ENCODE measurements at regions not wholly inside any gene's neighbourhood (a gene's known extent, or its start where the extent isn't known, plus 50 kb on each side); places are given as distances from the start of the nearest gene placed in this dataset.

GRCh38 chr3:1798711-1799405 lies 299.8 kb upstream of the CNTN4 start:
- Histone ChIP-seq H2AFZ (ENCODE audit: low read length) (no peak overlapping the region), H3K9me2 (replicated peaks; ENCODE audit: low read depth, low read length) (no peaks in the 10 kb centered on the region), H3F3A (ENCODE audit: low read depth) (no peaks in the 10 kb centered on the region), H3K79me2 (ENCODE audit: insufficient read depth, low read length) (no peaks in the 10 kb centered on the region), H3K9ac (ENCODE audit: low read depth, low read length, poor library complexity, severe bottlenecking) (no peak overlapping the region), H3K4me1 (ENCODE audit: insufficient read depth, low read length, poor library complexity, severe bottlenecking) (no peaks in the 10 kb centered on the region), H3K4me2 (ENCODE audit: low read depth, low read length, poor library complexity, severe bottlenecking) (no peak overlapping the region), H3K27me3 (ENCODE audit: insufficient read depth, low read length, poor library complexity, severe bottlenecking) (no peaks in the 10 kb centered on the region), H4K20me1 (ENCODE audit: insufficient read depth, low read length, poor library complexity, severe bottlenecking) (no peaks in the 10 kb centered on the region), H3K36me3 (ENCODE audit: insufficient read depth, low read length) (no peaks in the 10 kb centered on the region), H3K4me3 (ENCODE audit: low read length, poor library complexity, severe bottlenecking) (no peak overlapping the region), H3K9me3 (ENCODE audit: insufficient read depth, low read depth, low read length) (no peaks in the 10 kb centered on the region)
- TF ChIP-seq CTCF (conservative IDR thresholded peaks at IDR 0.05; ENCODE audit: low read length) (no peak), EZH2phosphoT487 (IDR thresholded peaks at IDR 0.05; ENCODE audit: borderline replicate concordance) (no peak)

- Histone ChIP-seq H3F3A (ENCODE audit: low read depth) (no peaks in the 10 kb centered on the region), H3K4me1 (ENCODE audit: insufficient read depth, low read length, poor library complexity, severe bottlenecking) (no peaks in the 10 kb centered on the region), H3K9me3 (ENCODE audit: insufficient read depth, low read depth, low read length) (no peaks in the 10 kb centered on the region; the same call in 1 of the 2 replicates), H3K9ac (ENCODE audit: low read depth, low read length, poor library complexity, severe bottlenecking) (no peak overlapping the region), H3K27me3 (ENCODE audit: insufficient read depth, low read length, poor library complexity, severe bottlenecking) (no peaks in the 10 kb centered on the region), H3K9me2 (replicated peaks; ENCODE audit: low read depth, low read length) (no peaks in the 10 kb centered on the region), H2AFZ (ENCODE audit: low read length) (no peak overlapping the region), H4K20me1 (ENCODE audit: insufficient read depth, low read length, poor library complexity, severe bottlenecking) (no peaks in the 10 kb centered on the region), H3K79me2 (ENCODE audit: insufficient read depth, low read length) (no peaks in the 10 kb centered on the region), H3K4me3 (ENCODE audit: low read length, poor library complexity, severe bottlenecking) (no peak overlapping the region), H3K4me2 (ENCODE audit: low read depth, low read length, poor library complexity, severe bottlenecking) (no peak overlapping the region), H3K36me3 (ENCODE audit: insufficient read depth, low read length) (no peaks in the 10 kb centered on the region)
- TF ChIP-seq EZH2phosphoT487 (IDR thresholded peaks at IDR 0.05; ENCODE audit: borderline replicate concordance) (no peak), CTCF (conservative IDR thresholded peaks at IDR 0.05; ENCODE audit: low read length) (no peak)
These were observed 293.3 kb upstream of the CNTN4 start for GRCh38 chr3:1805331-1805730.

GRCh38 chr3:1808590-1808989 lies 290.1 kb upstream of the CNTN4 start:
- Histone ChIP-seq H4K20me1 (ENCODE audit: insufficient read depth, low read length, poor library complexity, severe bottlenecking) (no peaks in the 10 kb centered on the region), H3F3A (ENCODE audit: low read depth) (no peaks in the 10 kb centered on the region), H3K36me3 (ENCODE audit: insufficient read depth, low read length) (no peaks in the 10 kb centered on the region), H3K9me3 (ENCODE audit: insufficient read depth, low read depth, low read length) (no peaks in the 10 kb centered on the region; the same call in 1 of the 2 replicates), H3K4me2 (ENCODE audit: low read depth, low read length, poor library complexity, severe bottlenecking) (no peak overlapping the region), H2AFZ (ENCODE audit: low read length) (no peak overlapping the region), H3K27me3 (ENCODE audit: insufficient read depth, low read length, poor library complexity, severe bottlenecking) (no peaks in the 10 kb centered on the region), H3K4me3 (ENCODE audit: low read length, poor library complexity, severe bottlenecking) (no peak overlapping the region), H3K9me2 (replicated peaks; ENCODE audit: low read depth, low read length) (no peaks in the 10 kb centered on the region), H3K9ac (ENCODE audit: low read depth, low read length, poor library complexity, severe bottlenecking) (no peak overlapping the region), H3K4me1 (ENCODE audit: insufficient read depth, low read length, poor library complexity, severe bottlenecking) (no peaks in the 10 kb centered on the region), H3K79me2 (ENCODE audit: insufficient read depth, low read length) (no peaks in the 10 kb centered on the region)
- no peak for TF ChIP-seq EZH2phosphoT487 (IDR thresholded peaks at IDR 0.05; ENCODE audit: borderline replicate concordance)
- TF ChIP-seq CTCF (conservative IDR thresholded peaks at IDR 0.05; ENCODE audit: low read length): no peak

Measured in Loucy (cell line).